ENCODE measurements at regions not wholly inside any gene's neighbourhood (a gene's known extent, or its start where the extent isn't known, plus 50 kb on each side); places are given as distances from the start of the nearest gene placed in this dataset.

GRCh38 chr11:91591021-91591420 is 633.6 kb upstream of the FAT3 start:
- no peaks in the 10 kb centered on the region for H3K27me3 ChIP-seq (ENCODE audit: insufficient read depth, poor library complexity, severe bottlenecking)
- no peak overlapping the region for H3K27ac ChIP-seq (replicated peaks)
- no peak for DNase-seq (ENCODE audit: low read depth in 1 of 2, low spot score in 1 of 2)
- H3K4me3 ChIP-seq (replicated peaks; ENCODE audit: insufficient read depth, low read length): no peak overlapping the region
- TF ChIP-seq REST (IDR thresholded peaks at IDR 0.05; ENCODE audit: insufficient replicate concordance, low read depth): no peak

GRCh38 chr11:91587131-91587530 is 637.5 kb upstream of the FAT3 start:
- no peak for DNase-seq (ENCODE audit: low read depth in 1 of 2, low spot score in 1 of 2)
- Histone ChIP-seq H3K27me3 (ENCODE audit: insufficient read depth, poor library complexity, severe bottlenecking) (no peaks in the 10 kb centered on the region), H3K27ac (replicated peaks) (no peak overlapping the region), H3K4me3 (replicated peaks; ENCODE audit: insufficient read depth, low read length) (no peak overlapping the region)
- no peak for TF ChIP-seq GABPA (IDR thresholded peaks at IDR 0.05; ENCODE audit: low read depth)

- H3K27ac ChIP-seq (replicated peaks): no peak overlapping the region
- no peak overlapping the region for H3K4me3 ChIP-seq (replicated peaks; ENCODE audit: insufficient read depth, low read length)
- TF ChIP-seq GABPA (IDR thresholded peaks at IDR 0.05; ENCODE audit: low read depth): no peak
- TF ChIP-seq CTCF (IDR thresholded peaks at IDR 0.05; ENCODE audit: insufficient read depth, low read length): no peak
- no peak for TF ChIP-seq SPI1 (IDR thresholded peaks at IDR 0.05; ENCODE audit: borderline replicate concordance, low read depth)
- DNase-seq (ENCODE audit: low read depth in 1 of 2, low spot score in 1 of 2): no peak
- no peaks in the 10 kb centered on the region for H3K27me3 ChIP-seq (ENCODE audit: insufficient read depth, poor library complexity, severe bottlenecking)
Observed at GRCh38 chr11:91585035-91585801, 639.4 kb upstream of the FAT3 start.

GRCh38 chr11:91563176-91563575 is 661.4 kb upstream of the FAT3 start:
- Histone ChIP-seq H3K27me3 (ENCODE audit: insufficient read depth, poor library complexity, severe bottlenecking) (no peaks in the 10 kb centered on the region), H3K27ac (replicated peaks) (no peak overlapping the region), H3K4me3 (replicated peaks; ENCODE audit: insufficient read depth, low read length) (no peak overlapping the region)
- TF ChIP-seq GABPA (IDR thresholded peaks at IDR 0.05; ENCODE audit: low read depth) (no peak), CTCF (IDR thresholded peaks at IDR 0.05; ENCODE audit: insufficient read depth, low read length) (no peak), SPI1 (IDR thresholded peaks at IDR 0.05; ENCODE audit: borderline replicate concordance, low read depth) (no peak), POLR2AphosphoS5 (IDR thresholded peaks at IDR 0.05; ENCODE audit: low read depth) (no peak), REST (IDR thresholded peaks at IDR 0.05; ENCODE audit: insufficient replicate concordance, low read depth) (no peak)
- DNase-seq (ENCODE audit: low read depth in 1 of 2, low spot score in 1 of 2): no peak

GRCh38 chr11:91560434-91560833 is 664.2 kb upstream of the FAT3 start:
- Histone ChIP-seq H3K4me3 (replicated peaks; ENCODE audit: insufficient read depth, low read length) (no peak overlapping the region), H3K27me3 (ENCODE audit: insufficient read depth, poor library complexity, severe bottlenecking) (no peaks in the 10 kb centered on the region), H3K27ac (replicated peaks) (no peak overlapping the region)
- TF ChIP-seq SPI1 (IDR thresholded peaks at IDR 0.05; ENCODE audit: borderline replicate concordance, low read depth) (no peak), REST (IDR thresholded peaks at IDR 0.05; ENCODE audit: insufficient replicate concordance, low read depth) (no peak), GABPA (IDR thresholded peaks at IDR 0.05; ENCODE audit: low read depth) (no peak), POLR2AphosphoS5 (IDR thresholded peaks at IDR 0.05; ENCODE audit: low read depth) (no peak), CTCF (IDR thresholded peaks at IDR 0.05; ENCODE audit: insufficient read depth, low read length) (no peak)
- no peak for DNase-seq (ENCODE audit: low read depth in 1 of 2, low spot score in 1 of 2)
